ENCODE measurements at regions not wholly inside any gene's neighbourhood (a gene's known extent, or its start where the extent isn't known, plus 50 kb on each side); places are given as distances from the start of the nearest gene placed in this dataset.

DNA sequence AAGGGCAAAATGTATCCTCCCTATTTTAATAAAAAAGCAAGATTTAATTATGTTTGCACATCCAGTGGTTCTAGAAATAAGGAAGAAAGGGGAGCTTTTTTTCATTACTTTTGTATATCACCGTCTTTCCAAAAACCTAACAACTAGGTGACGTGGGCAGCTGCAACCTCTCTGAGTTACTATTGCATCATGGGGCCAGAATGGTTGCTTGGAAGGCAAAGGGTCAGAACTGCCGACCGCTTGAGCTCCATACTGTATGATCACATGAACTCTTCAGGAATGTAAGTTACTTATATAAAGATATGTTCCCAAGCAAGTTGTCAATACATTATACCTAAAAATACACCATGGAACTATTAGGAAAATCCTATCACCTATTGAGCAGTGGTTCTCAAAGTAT, 85.6 kb upstream of the HIVEP3 start:
- FAIRE-seq, result no peak
- intact Hi-C loops (cut with DNase I), result no loop called here

DNA sequence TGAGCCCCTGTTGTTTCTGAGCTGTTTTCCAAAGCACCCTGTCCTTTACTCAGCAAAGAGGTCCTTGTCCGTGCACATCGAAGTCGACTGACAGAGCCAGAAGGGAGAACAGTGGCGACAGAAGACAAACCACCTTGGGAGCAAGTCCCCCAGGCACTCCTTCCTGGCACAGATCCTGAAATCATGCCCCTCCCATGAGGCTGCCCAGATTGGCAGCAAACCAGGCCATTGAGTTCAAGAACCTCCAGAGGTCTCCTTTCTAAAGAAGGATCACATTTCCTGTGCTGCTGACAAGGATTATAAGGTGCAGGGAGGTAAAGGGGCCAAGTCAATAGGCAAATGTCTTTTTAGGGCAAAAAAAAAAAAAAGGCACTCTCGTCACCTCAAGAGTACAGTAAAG, 84.7 kb upstream of the HIVEP3 start:
- H3K9ac ChIP-seq (ENCODE audit: low read length in 3 of 3), result no peak overlapping the region
- H3K4me3 ChIP-seq (ENCODE audit: low read length in 3 of 3), result no peak overlapping the region
- H3K27me3 ChIP-seq (ENCODE audit: control insufficient read depth, insufficient read depth, low read length), result no peaks in the 10 kb centered on the region
- DNase-seq (peak in 1 of 5 donors; percentile 21), FAIRE-seq (no peak)
- TF ChIP-seq, protein P1, sequence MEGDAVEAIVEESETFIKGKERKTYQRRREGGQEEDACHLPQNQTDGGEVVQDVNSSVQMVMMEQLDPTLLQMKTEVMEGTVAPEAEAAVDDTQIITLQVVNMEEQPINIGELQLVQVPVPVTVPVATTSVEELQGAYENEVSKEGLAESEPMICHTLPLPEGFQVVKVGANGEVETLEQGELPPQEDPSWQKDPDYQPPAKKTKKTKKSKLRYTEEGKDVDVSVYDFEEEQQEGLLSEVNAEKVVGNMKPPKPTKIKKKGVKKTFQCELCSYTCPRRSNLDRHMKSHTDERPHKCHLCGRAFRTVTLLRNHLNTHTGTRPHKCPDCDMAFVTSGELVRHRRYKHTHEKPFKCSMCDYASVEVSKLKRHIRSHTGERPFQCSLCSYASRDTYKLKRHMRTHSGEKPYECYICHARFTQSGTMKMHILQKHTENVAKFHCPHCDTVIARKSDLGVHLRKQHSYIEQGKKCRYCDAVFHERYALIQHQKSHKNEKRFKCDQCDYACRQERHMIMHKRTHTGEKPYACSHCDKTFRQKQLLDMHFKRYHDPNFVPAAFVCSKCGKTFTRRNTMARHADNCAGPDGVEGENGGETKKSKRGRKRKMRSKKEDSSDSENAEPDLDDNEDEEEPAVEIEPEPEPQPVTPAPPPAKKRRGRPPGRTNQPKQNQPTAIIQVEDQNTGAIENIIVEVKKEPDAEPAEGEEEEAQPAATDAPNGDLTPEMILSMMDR (IDR thresholded peaks at IDR 0.05; ENCODE audit: borderline replicate concordance, extremely low read depth, insufficient read depth), result no peak
- intact Hi-C loops (cut with DNase I), result no loop called here
- peaks cover 0 to 5% (median 0%) of the 10 kb centered on the region in 3 donors for H3K4me1 ChIP-seq (ENCODE audit: control insufficient read depth in 2 of 3, insufficient read depth in 2 of 3, low read depth in 1 of 3, low read length in 3 of 3)
- H3K36me3 ChIP-seq (ENCODE audit: control insufficient read depth in 2 of 3, insufficient read depth in 3 of 3, low read length in 3 of 3), result no peaks in the 10 kb centered on the region
- no peak overlapping the region for H3K27ac ChIP-seq (ENCODE audit: low read depth in 2 of 2, low read length in 2 of 2)
- no peaks in the 10 kb centered on the region for H3K9me3 ChIP-seq (ENCODE audit: control insufficient read depth in 2 of 3, insufficient read depth in 1 of 3, low read length in 3 of 3)

More for the DNA sequence above, 85.6 kb upstream of the HIVEP3 start:
- Histone ChIP-seq H3K4me3 (ENCODE audit: low read length in 3 of 3) (no peak overlapping the region), H3K27me3 (ENCODE audit: control insufficient read depth, insufficient read depth, low read length) (no peaks in the 10 kb centered on the region), H3K9ac (ENCODE audit: low read length in 3 of 3) (no peak overlapping the region), H3K36me3 (ENCODE audit: control insufficient read depth in 2 of 3, insufficient read depth in 3 of 3, low read length in 3 of 3) (no peaks in the 10 kb centered on the region), H3K27ac (ENCODE audit: low read depth in 2 of 2, low read length in 2 of 2) (no peak overlapping the region), H3K9me3 (ENCODE audit: control insufficient read depth in 2 of 3, insufficient read depth in 1 of 3, low read length in 3 of 3) (no peaks in the 10 kb centered on the region), H3K4me1 (ENCODE audit: control insufficient read depth in 2 of 3, insufficient read depth in 2 of 3, low read depth in 1 of 3, low read length in 3 of 3) (peaks cover 0 to 5% (median 0%) of the 10 kb centered on the region in 3 donors)
- DNase-seq, result no peak
- TF ChIP-seq, protein P1 (IDR thresholded peaks at IDR 0.05; ENCODE audit: borderline replicate concordance, extremely low read depth, insufficient read depth), result no peak

DNA sequence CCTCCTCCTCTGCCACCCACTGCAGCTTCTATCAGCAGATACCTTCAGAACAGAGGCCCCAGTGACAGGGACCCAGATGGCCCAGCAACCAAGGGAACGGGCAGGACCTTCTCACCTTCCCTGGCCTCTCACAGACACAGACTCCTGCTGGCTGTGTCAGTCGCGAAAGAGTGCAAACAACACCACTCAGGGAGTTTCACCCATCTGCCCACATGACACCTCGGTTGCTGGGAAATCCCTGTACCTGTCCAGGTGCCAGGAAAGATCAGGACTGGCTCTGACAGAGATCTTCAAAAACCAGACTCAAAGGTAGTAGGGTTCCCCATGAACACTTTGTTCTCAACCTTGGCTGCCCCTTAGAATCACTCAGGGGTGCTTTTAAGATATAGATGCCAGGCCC, 83.5 kb upstream of the HIVEP3 start:
- H3K27me3 ChIP-seq (ENCODE audit: control insufficient read depth, insufficient read depth, low read length), result no peaks in the 10 kb centered on the region
- FAIRE-seq (no peak), DNase-seq (no peak)
- H3K36me3 ChIP-seq (ENCODE audit: control insufficient read depth in 2 of 3, insufficient read depth in 3 of 3, low read length in 3 of 3), result no peaks in the 10 kb centered on the region
- intact Hi-C loops (cut with DNase I), result no loop called here
- H3K4me3 ChIP-seq (ENCODE audit: low read length in 3 of 3), result no peak overlapping the region
- TF ChIP-seq, protein P1 (IDR thresholded peaks at IDR 0.05; ENCODE audit: borderline replicate concordance, extremely low read depth, insufficient read depth), result no peak
- H3K27ac ChIP-seq (ENCODE audit: low read depth in 2 of 2, low read length in 2 of 2), result no peak overlapping the region
- no peak overlapping the region for H3K9ac ChIP-seq (ENCODE audit: low read length in 3 of 3)
- no peaks in the 10 kb centered on the region for H3K9me3 ChIP-seq (ENCODE audit: control insufficient read depth in 2 of 3, insufficient read depth in 1 of 3, low read length in 3 of 3)
- H3K4me1 ChIP-seq (ENCODE audit: control insufficient read depth in 2 of 3, insufficient read depth in 2 of 3, low read depth in 1 of 3, low read length in 3 of 3), result peaks cover 0 to 5% (median 0%) of the 10 kb centered on the region in 3 donors

DNA sequence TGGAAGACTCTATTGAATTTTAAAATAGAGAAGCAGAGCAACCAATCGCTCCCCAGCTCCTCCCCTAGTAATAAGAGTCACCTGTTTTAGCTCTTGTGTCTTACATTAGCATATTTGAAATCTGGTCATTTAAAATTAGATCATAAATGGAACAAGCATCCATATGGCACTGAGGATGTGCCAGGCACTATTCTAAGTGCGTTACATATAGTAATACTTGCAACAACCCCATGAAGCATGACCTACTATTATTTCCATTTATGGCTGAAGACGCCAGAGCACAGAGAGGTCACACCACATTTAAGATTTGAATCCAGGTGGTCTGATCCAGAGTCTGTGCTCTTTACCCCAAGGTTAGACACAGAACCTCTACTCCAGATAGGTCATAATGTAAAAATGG, 82.0 kb upstream of the HIVEP3 start:
- Histone ChIP-seq H3K4me3 (ENCODE audit: low read length in 3 of 3) (no peak overlapping the region), H3K4me1 (ENCODE audit: control insufficient read depth in 2 of 3, insufficient read depth in 2 of 3, low read depth in 1 of 3, low read length in 3 of 3) (peaks cover 0 to 5% (median 0%) of the 10 kb centered on the region in 3 donors), H3K36me3 (ENCODE audit: control insufficient read depth in 2 of 3, insufficient read depth in 3 of 3, low read length in 3 of 3) (no peaks in the 10 kb centered on the region), H3K9me3 (ENCODE audit: control insufficient read depth in 2 of 3, insufficient read depth in 1 of 3, low read length in 3 of 3) (no peaks in the 10 kb centered on the region), H3K27me3 (ENCODE audit: control insufficient read depth, insufficient read depth, low read length) (no peaks in the 10 kb centered on the region), H3K9ac (ENCODE audit: low read length in 3 of 3) (no peak overlapping the region), H3K27ac (ENCODE audit: low read depth in 2 of 2, low read length in 2 of 2) (no peak overlapping the region)
- TF ChIP-seq, protein P1 (IDR thresholded peaks at IDR 0.05; ENCODE audit: borderline replicate concordance, extremely low read depth, insufficient read depth), result no peak
- FAIRE-seq, result no peak
- no peak for DNase-seq
- intact Hi-C loops (cut with DNase I), result no loop called here

Measured in kidney (tissue), 13 donors.